OCI-LY3 (cell line): ENCODE measurements at regions not wholly inside any gene's neighbourhood (a gene's known extent, or its start where the extent isn't known, plus 50 kb on each side); places are given as distances from the start of the nearest gene placed in this dataset.

ENCODE experiments used
- H2AFZ ChIP-seq: fragments of 200-600, 300-600 bp; shearing (Covaris generic); 2 replicates; pipeline ENCODE4 v1.6.0; 2014; ENCODE audit warnings: antibody characterized with exemption, low read depth, low read length
- H3K27ac ChIP-seq: fragments of 200-600, 300-600 bp; sonication (generic); 2 replicates; pipeline ENCODE4 v1.5.1; 2014; ENCODE audit warnings: mild to moderate bottlenecking, low read length, moderate library complexity, mixed read lengths
- H3K27me3 ChIP-seq: fragments of 200-600, 300-600 bp; sonication (generic); 2 replicates; pipeline ENCODE4 v1.6.1; 2014; ENCODE audit warnings: low read depth, low read length, mixed read lengths
- H3K36me3 ChIP-seq: fragments of 200-600, 300-600 bp; sonication (generic); replicated peaks from 2 replicates; pipeline ENCODE3; 2014; ENCODE audit warnings: low read depth, low read length, mixed read lengths
- H3K4me1 ChIP-seq: fragments of 300-600, 200-600 bp; sonication (generic); 2 replicates; pipeline ENCODE4 v1.6.1; 2014; ENCODE audit warnings: low read length, mixed read lengths
- H3K4me2 ChIP-seq: fragments of 200-600, 300-600 bp; sonication (generic); 2 replicates; pipeline ENCODE4 v1.6.1; 2014; ENCODE audit warnings: low read length, mixed read lengths
- H3K4me3 ChIP-seq: fragments of 300-600, 200-600 bp; sonication (generic); 2 replicates; pipeline ENCODE4 v1.5.1; 2014; ENCODE audit warnings: antibody characterized with exemption, mild to moderate bottlenecking, low read length, moderate library complexity
- H3K79me2 ChIP-seq: fragments of 300-600, 200-600 bp; shearing (Covaris generic); 2 replicates; pipeline ENCODE4 v1.6.1; 2014; ENCODE audit warnings: mild to moderate bottlenecking, low read length, mixed read lengths
- H3K9ac ChIP-seq: fragments of 300-600, 200-600 bp; shearing (Covaris generic); 2 replicates; pipeline ENCODE4 v1.6.0; 2014; ENCODE audit warnings: mild to moderate bottlenecking, low read length, moderate library complexity
- H3K9me3 ChIP-seq: fragments of 200-600, 300-600 bp; shearing (Covaris generic); 2 replicates; pipeline ENCODE4 v1.6.1; 2014; ENCODE audit warnings: low read length, mixed read lengths; ENCODE audit not compliant: insufficient read depth
- H4K20me1 ChIP-seq: fragments of 200-600, 300-600 bp; sonication (generic); 2 replicates; pipeline ENCODE4 v1.6.1; 2016; ENCODE audit warnings: low read length, mixed read lengths; ENCODE audit not compliant: insufficient read depth
- CTCF ChIP-seq: fragments of 200-600, 300-600 bp; sonication (generic); IDR thresholded peaks from 2 replicates; pipeline ENCODE4 v1.5.1; 2014; ENCODE audit warnings: antibody characterized with exemption, low read length, low read depth
- EZH2phosphoT487 ChIP-seq: fragments of 200-600 bp; shearing (Covaris generic); IDR thresholded peaks from 2 replicates; pipeline ENCODE4 v1.6.1; 2018; ENCODE audit warnings: antibody characterized with exemption, mixed run types, low read depth

GRCh38 chr1:209430107-209430506 lies 153.4 kb upstream of the CAMK1G start:
- Histone ChIP-seq H3K4me3 (no peak overlapping the region), H2AFZ (no peak overlapping the region), H3K9me3 (no peaks in the 10 kb centered on the region), H4K20me1 (no peaks in the 10 kb centered on the region), H3K79me2 (no peaks in the 10 kb centered on the region), H3K4me2 (no peak overlapping the region), H3K27me3 (peaks cover 28% of the 10 kb centered on the region), H3K36me3 (no peaks in the 10 kb centered on the region), H3K27ac (no peak overlapping the region), H3K4me1 (no peaks in the 10 kb centered on the region), H3K9ac (no peak overlapping the region)
- TF ChIP-seq CTCF (no peak), EZH2phosphoT487 (no peak)

GRCh38 chr1:209430821-209431259 lies 152.7 kb upstream of the CAMK1G start:
- H3K79me2 ChIP-seq, result no peaks in the 10 kb centered on the region
- H3K9me3 ChIP-seq, result no peaks in the 10 kb centered on the region
- H3K27me3 ChIP-seq, result peaks cover 28% of the 10 kb centered on the region
- H3K36me3 ChIP-seq, result no peaks in the 10 kb centered on the region
- TF ChIP-seq CTCF (no peak), EZH2phosphoT487 (no peak)
- no peak overlapping the region for H3K4me3 ChIP-seq
- no peaks in the 10 kb centered on the region for H3K4me1 ChIP-seq
- H3K27ac ChIP-seq, result no peak overlapping the region
- no peaks in the 10 kb centered on the region for H4K20me1 ChIP-seq
- H3K4me2 ChIP-seq, result no peak overlapping the region
- no peak overlapping the region for H3K9ac ChIP-seq
- H2AFZ ChIP-seq, result no peak overlapping the region

- H3K4me2 ChIP-seq, result no peak overlapping the region
- H3K4me3 ChIP-seq, result no peak overlapping the region
- no peaks in the 10 kb centered on the region for H3K4me1 ChIP-seq
- no peaks in the 10 kb centered on the region for H3K36me3 ChIP-seq
- H3K79me2 ChIP-seq, result no peaks in the 10 kb centered on the region
- no peaks in the 10 kb centered on the region for H3K9me3 ChIP-seq
- no peaks in the 10 kb centered on the region for H4K20me1 ChIP-seq
- H3K9ac ChIP-seq, result no peak overlapping the region
- no peak overlapping the region for H3K27ac ChIP-seq
- TF ChIP-seq CTCF (no peak), EZH2phosphoT487 (no peak)
- H2AFZ ChIP-seq, result no peak overlapping the region
- peaks cover 28% of the 10 kb centered on the region for H3K27me3 ChIP-seq
Observed at GRCh38 chr1:209431402-209431801, 152.1 kb upstream of the CAMK1G start.

- H3K4me1 ChIP-seq, result no peaks in the 10 kb centered on the region
- no peaks in the 10 kb centered on the region for H4K20me1 ChIP-seq
- no peaks in the 10 kb centered on the region for H3K9me3 ChIP-seq
- no peak for TF ChIP-seq EZH2phosphoT487
- TF ChIP-seq CTCF, result no peak
- H3K36me3 ChIP-seq, result no peaks in the 10 kb centered on the region
- peaks cover 28% of the 10 kb centered on the region for H3K27me3 ChIP-seq
- H3K4me2 ChIP-seq, result no peak overlapping the region
- H2AFZ ChIP-seq, result no peak overlapping the region
- H3K4me3 ChIP-seq, result no peak overlapping the region
- H3K79me2 ChIP-seq, result no peaks in the 10 kb centered on the region
- no peak overlapping the region for H3K9ac ChIP-seq
- no peak overlapping the region for H3K27ac ChIP-seq
Observed at GRCh38 chr1:209431813-209432442, 151.6 kb upstream of the CAMK1G start.
